GM12891 (cell line): ENCODE measurements at regions not wholly inside any gene's neighbourhood (a gene's known extent, or its start where the extent isn't known, plus 50 kb on each side); places are given as distances from the start of the nearest gene placed in this dataset.

ENCODE experiments used
- POLR2A ChIP-seq: IDR thresholded peaks from 2 replicates; pipeline ENCODE4 v1.6.1; 2011; ENCODE audit warnings: low read depth, low read length, control low read depth
- POLR2AphosphoS5 ChIP-seq: IDR thresholded peaks from 2 replicates; pipeline ENCODE4 v1.6.1; 2011; ENCODE audit warnings: low read depth, low read length, control low read depth

- no peak for TF ChIP-seq POLR2AphosphoS5
- no peak for TF ChIP-seq POLR2A
Measured at GRCh38 chr15:79678032-79678701, 218.6 kb downstream of the MTHFS start.
